Common myeloid progenitor, CD34-positive (primary cell): ENCODE measurements at regions not wholly inside any gene's neighbourhood (a gene's known extent, or its start where the extent isn't known, plus 50 kb on each side); places are given as distances from the start of the nearest gene placed in this dataset.

Experiments
- CTCF ChIA-PET: fragments of 350-600 bp; sonication (Branson Sonifier 250); formaldehyde crosslinking; loops from one replicate; lab custom pipeline; 2021; ENCODE audit warnings: antibody characterized with exemption; lab: Charles Lee
- POLR2A ChIA-PET: fragments of 350-600 bp; sonication (Branson Sonifier 250); formaldehyde crosslinking; loops from one replicate; lab custom pipeline; 2021; ENCODE audit warnings: antibody characterized with exemption; lab: Charles Lee
- DNase-seq, 3 donors: peaks; one replicate each; pipeline versions ENCODE4 v3.0.0 to v3.0.0-alpha.2; 2013
- H3K27ac ChIP-seq, 2 experiments: 1 replicate in 1 of 2; 2 replicates in 1 of 2; pipeline ENCODE4 v1.7.0; 2013; ENCODE audit warnings: inconsistent platforms in 2 of 2, low read length in 2 of 2, mild to moderate bottlenecking in 2 of 2, low read depth in 1 of 2, moderate library complexity in 1 of 2; ENCODE audit not compliant: severe bottlenecking in 2 of 2, insufficient read depth in 1 of 2, poor library complexity in 1 of 2
- H3K27me3 ChIP-seq, 5 experiments: replicated peaks in 2 of 5; 1 replicate in 3 of 5; 2 replicates in 2 of 5; pipeline versions ENCODE4 v1.6.1 to v1.7.0; 2013; ENCODE audit warnings: low read length in 4 of 5, mild to moderate bottlenecking in 2 of 5, moderate library complexity in 2 of 5, inconsistent platforms in 1 of 5; ENCODE audit not compliant: insufficient read depth in 5 of 5, control insufficient read depth in 4 of 5
- H3K36me3 ChIP-seq, 4 experiments: 1 replicate in 2 of 4; 2 replicates in 2 of 4; pipeline versions ENCODE4 v1.6.1 to v1.7.0; 2013; ENCODE audit warnings: low read length in 3 of 4, control low read depth in 1 of 4, mild to moderate bottlenecking in 1 of 4; ENCODE audit not compliant: control insufficient read depth in 4 of 4, insufficient read depth in 4 of 4
- H3K4me1 ChIP-seq, 4 experiments: 1 replicate in 3 of 4; 2 replicates in 1 of 4; pipeline versions ENCODE4 v1.6.1 to v1.7.1; 2013; ENCODE audit warnings: low read length in 3 of 4, mild to moderate bottlenecking in 3 of 4, control low read depth in 1 of 4, inconsistent platforms in 1 of 4, moderate library complexity in 1 of 4; ENCODE audit not compliant: control insufficient read depth in 4 of 4, insufficient read depth in 4 of 4; ENCODE audit errors: control extremely low read depth in 1 of 4
- H3K4me3 ChIP-seq, 7 experiments: 1 replicate in 4 of 7; 2 replicates in 3 of 7; pipeline versions ENCODE4 v1.5.1 to v1.7.0; 2013; ENCODE audit warnings: mild to moderate bottlenecking in 7 of 7, low read length in 6 of 7, moderate library complexity in 6 of 7, inconsistent platforms in 2 of 7, low read depth in 2 of 7, control low read depth in 1 of 7; ENCODE audit not compliant: insufficient read depth in 4 of 7, control insufficient read depth in 1 of 7; ENCODE audit errors: extremely low read depth in 1 of 7
- H3K9me3 ChIP-seq, 5 experiments: 1 replicate in 4 of 5; 2 replicates in 1 of 5; pipeline versions ENCODE4 v1.6.1 to v1.7.1; 2013; ENCODE audit warnings: low read length in 4 of 5, mild to moderate bottlenecking in 2 of 5, inconsistent platforms in 1 of 5, low read depth in 1 of 5, moderate library complexity in 1 of 5; ENCODE audit not compliant: control insufficient read depth in 4 of 5, insufficient read depth in 2 of 5; ENCODE audit errors: control extremely low read depth in 1 of 5
- WGBS: methylation state at CpG from one replicate; pipeline ENCODE4 v1.1.5; 2013; ENCODE audit not compliant: insufficient coverage; 5-methylcytosine and 5-hydroxymethylcytosine counted together

- Histone ChIP-seq H3K4me3 (no peak overlapping the region), H3K27ac (no peak overlapping the region), H3K4me1 (no peaks in the 10 kb centered on the region), H3K9me3 (no peaks in the 10 kb centered on the region), H3K27me3 (no peaks in the 10 kb centered on the region), H3K36me3 (no peaks in the 10 kb centered on the region)
- ChIA-PET POLR2A (no interaction called here), CTCF (no interaction called here)
- WGBS, result 90% methylated on average over 1 of the region's 2 CpGs
- no peak for DNase-seq
Measured at GRCh38 chr5:29899583-29899982, 1293.9 kb upstream of the CDH6 start.

- H3K9me3 ChIP-seq, result no peaks in the 10 kb centered on the region
- no peaks in the 10 kb centered on the region for H3K4me1 ChIP-seq
- H3K27me3 ChIP-seq, result no peaks in the 10 kb centered on the region
- H3K36me3 ChIP-seq, result no peaks in the 10 kb centered on the region
- no peak overlapping the region for H3K27ac ChIP-seq
- ChIA-PET POLR2A (no interaction called here), CTCF (no interaction called here)
- DNase-seq, result no peak
- no peak overlapping the region for H3K4me3 ChIP-seq
Measured at GRCh38 chr5:29897916-29898315, 1295.6 kb upstream of the CDH6 start.

GRCh38 chr5:29896646-29897045 lies 1296.8 kb upstream of the CDH6 start:
- H3K9me3 ChIP-seq, result no peaks in the 10 kb centered on the region
- ChIA-PET CTCF (no interaction called here), POLR2A (no interaction called here)
- WGBS, result no CpG with 5 or more reads among the region's 1 CpG
- H3K27ac ChIP-seq, result no peak overlapping the region
- no peak for DNase-seq
- no peak overlapping the region for H3K4me3 ChIP-seq
- H3K36me3 ChIP-seq, result no peaks in the 10 kb centered on the region
- H3K27me3 ChIP-seq, result no peaks in the 10 kb centered on the region
- no peaks in the 10 kb centered on the region for H3K4me1 ChIP-seq

GRCh38 chr5:29894668-29895067 lies 1298.8 kb upstream of the CDH6 start:
- H3K27ac ChIP-seq, result no peak overlapping the region
- no peak overlapping the region for H3K4me3 ChIP-seq
- no peaks in the 10 kb centered on the region for H3K4me1 ChIP-seq
- no peaks in the 10 kb centered on the region for H3K27me3 ChIP-seq
- POLR2A ChIA-PET, result no interaction called here
- no peaks in the 10 kb centered on the region for H3K9me3 ChIP-seq
- no peaks in the 10 kb centered on the region for H3K36me3 ChIP-seq
- 100% methylated on average over 1 of the region's 2 CpGs for whole genome bisulfite sequencing
- no peak for DNase-seq
- CTCF ChIA-PET, result no interaction called here

- 95% methylated on average over 5 of the region's 6 CpGs for WGBS
- Histone ChIP-seq H3K27ac (no peak overlapping the region), H3K36me3 (no peaks in the 10 kb centered on the region), H3K27me3 (no peaks in the 10 kb centered on the region), H3K4me3 (no peak overlapping the region), H3K9me3 (no peaks in the 10 kb centered on the region), H3K4me1 (no peaks in the 10 kb centered on the region)
- no peak for DNase-seq
- CTCF ChIA-PET, result no interaction called here
- POLR2A ChIA-PET, result no interaction called here
Measured at GRCh38 chr5:29889051-29889450, 1304.4 kb upstream of the CDH6 start.

- no peaks in the 10 kb centered on the region for H3K36me3 ChIP-seq
- 100% methylated on average over 3 of the region's 9 CpGs for WGBS
- no peaks in the 10 kb centered on the region for H3K27me3 ChIP-seq
- no peak overlapping the region for H3K4me3 ChIP-seq
- ChIA-PET CTCF (no interaction called here), POLR2A (no interaction called here)
- DNase-seq, result no peak
- H3K9me3 ChIP-seq, result no peaks in the 10 kb centered on the region
- no peaks in the 10 kb centered on the region for H3K4me1 ChIP-seq
- H3K27ac ChIP-seq, result no peak overlapping the region
Measured at GRCh38 chr5:29885595-29885994, 1307.9 kb upstream of the CDH6 start.

- ChIA-PET POLR2A (no interaction called here), CTCF (no interaction called here)
- H3K4me1 ChIP-seq, result no peaks in the 10 kb centered on the region
- no peaks in the 10 kb centered on the region for H3K27me3 ChIP-seq
- 89% methylated on average over 8 of the region's 8 CpGs for WGBS
- H3K4me3 ChIP-seq, result no peak overlapping the region
- H3K9me3 ChIP-seq, result no peaks in the 10 kb centered on the region
- H3K27ac ChIP-seq, result no peak overlapping the region
- no peak for DNase-seq
- H3K36me3 ChIP-seq, result no peaks in the 10 kb centered on the region
Measured at GRCh38 chr5:29882036-29882435, 1311.5 kb upstream of the CDH6 start.
